K562 (cell line): ENCODE measurements at regions not wholly inside any gene's neighbourhood (a gene's known extent, or its start where the extent isn't known, plus 50 kb on each side); places are given as distances from the start of the nearest gene placed in this dataset.

Experiments used
- ATAC-seq: fragments of 200-7000 bp; cut with Tn5 transposase; 3 replicates; pipeline ENCODE4 v1.9.1; 2020; ENCODE audit warnings: moderate library complexity
- BruUV-seq: library from RNA; stranded (reverse); fragments of 400-500 nt; replicated peaks from 2 replicates; lab custom pipeline; 2021; lab: Mats Ljungman, UMichigan
- CTCF ChIA-PET: fragments of 300-600 bp; formaldehyde crosslinking; extraction: SDS; loops from one replicate; lab custom pipeline; 2021; ENCODE audit warnings: low intra/inter-chr PET ratio; lab: Yijun Ruan, JAX
- POLR2A ChIA-PET: fragments of 300-600, 350-650 bp; sonication (Branson Sonifier 250); formaldehyde crosslinking; extraction: SDS; loops from one replicate; lab custom pipeline; 2021; ENCODE audit warnings: antibody characterized with exemption, inconsistent platforms; lab: Yijun Ruan, JAX
- DNase-seq, 4 experiments: peaks; one replicate each; pipeline versions ENCODE4 v3.0.0 to v3.0.0-alpha.2; 2011 to 2018; ENCODE audit warnings: low spot score in 3 of 4, mixed read lengths in 3 of 4; ENCODE audit errors: extremely low read depth in 1 of 4
- FAIRE-seq: peaks from 2 replicates; lab custom pipeline; 2011; peaks lifted over from hg19 to GRCh38; lab: Jason Lieb, UNC
- H2AFZ ChIP-seq: 2 replicates; pipeline ENCODE4 v1.6.0; 2011; ENCODE audit warnings: low read depth, low read length, control low read depth, inconsistent platforms
- H3K27ac ChIP-seq: fragments of 200-600 bp; 3 replicates; pipeline ENCODE4 v1.8.0; 2011; ENCODE audit warnings: low read depth, mild to moderate bottlenecking, control low read depth, inconsistent platforms, low read length, moderate library complexity, mixed read lengths; ENCODE audit errors: extremely low read depth
- H3K27me3 ChIP-seq, 2 experiments: fragments of 300-600 bp in 1 of 2; 2 replicates in 1 of 2; 3 replicates in 1 of 2; pipeline versions ENCODE4 v1.6.0 to v1.8.0; 2011; ENCODE audit warnings: inconsistent platforms in 2 of 2, low read length in 2 of 2, mild to moderate bottlenecking in 1 of 2, mixed read lengths in 1 of 2, moderate library complexity in 1 of 2; ENCODE audit not compliant: control insufficient read depth in 2 of 2, insufficient read depth in 2 of 2
- H3K36me3 ChIP-seq: fragments of 300-600 bp; 3 replicates; pipeline ENCODE4 v1.8.0; 2011; ENCODE audit warnings: mild to moderate bottlenecking, low read length, inconsistent platforms; ENCODE audit not compliant: control insufficient read depth, insufficient read depth
- H3K4me1 ChIP-seq, 2 experiments: fragments of 200-600 bp in 1 of 2; replicated peaks in 1 of 2; 2 replicates in 1 of 2; 3 replicates in 1 of 2; pipeline versions ENCODE4 v1.5.1 to v1.8.0; 2011; ENCODE audit warnings: inconsistent platforms in 2 of 2, low read length in 2 of 2, mild to moderate bottlenecking in 1 of 2, mixed read lengths in 1 of 2, moderate library complexity in 1 of 2; ENCODE audit not compliant: control insufficient read depth in 2 of 2, insufficient read depth in 2 of 2
- H3K4me2 ChIP-seq: 2 replicates; pipeline ENCODE4 v1.6.1; 2011; ENCODE audit warnings: low read length, control low read depth, inconsistent platforms, mixed read lengths; ENCODE audit not compliant: insufficient read depth
- H3K4me3 ChIP-seq: fragments of 200-600 bp; sonication (generic), shearing (Covaris generic); 2 replicates; pipeline ENCODE4 v1.5.1; 2016; ENCODE audit warnings: control low read depth, inconsistent platforms
- H3K79me2 ChIP-seq: fragments of 200-600 bp; 3 replicates; pipeline ENCODE4 v1.8.0; 2011; ENCODE audit warnings: low read length, inconsistent platforms; ENCODE audit not compliant: control insufficient read depth, insufficient read depth
- H3K9ac ChIP-seq, 2 experiments: 2 replicates each; pipeline versions ENCODE4 v1.6.0 to v1.6.1; 2011; ENCODE audit warnings: low read depth in 2 of 2, low read length in 2 of 2, control low read depth in 1 of 2, inconsistent platforms in 1 of 2, mild to moderate bottlenecking in 1 of 2, mixed read lengths in 1 of 2; ENCODE audit not compliant: insufficient read depth in 1 of 2
- H3K9me1 ChIP-seq: one replicate; pipeline ENCODE4 v1.6.0; 2011; ENCODE audit warnings: inconsistent platforms, mild to moderate bottlenecking, low read length, moderate library complexity; ENCODE audit not compliant: control insufficient read depth, insufficient read depth
- H3K9me3 ChIP-seq: replicated peaks from 2 replicates; pipeline ENCODE4 v1.5.1; 2011; ENCODE audit warnings: low read depth, low read length, inconsistent platforms; ENCODE audit not compliant: control insufficient read depth, insufficient read depth
- H4K20me1 ChIP-seq: replicated peaks from 2 replicates; pipeline ENCODE4 v1.6.1; 2011; ENCODE audit warnings: low read length, inconsistent platforms, mixed read lengths; ENCODE audit not compliant: control insufficient read depth, insufficient read depth
- C11orf30 ChIP-seq: fragments of 450-650 bp; IDR thresholded peaks from 2 replicates; pipeline ENCODE4 v1.6.1; 2016; ENCODE audit warnings: low read depth, mild to moderate bottlenecking
- GABPA ChIP-seq: fragments of 200-800 bp; sonication (Bioruptor generic); conservative IDR thresholded peaks from 2 replicates; pipeline ENCODE4 v1.6.1; 2016; ENCODE audit warnings: low read depth, missing genetic modification characterization, missing compliant biosample characterization
- TAF1 ChIP-seq: IDR thresholded peaks from 2 replicates; pipeline ENCODE4 v1.6.1; 2011; ENCODE audit warnings: mild to moderate bottlenecking, low read length, moderate library complexity; ENCODE audit not compliant: insufficient read depth, control insufficient read depth, severe bottlenecking; ENCODE audit errors: extremely low read depth
- TAF9B ChIP-seq: fragments of 450-650 bp; IDR thresholded peaks from 2 replicates; pipeline ENCODE4 v1.6.1; 2018; ENCODE audit warnings: mild to moderate bottlenecking; ENCODE audit not compliant: partially characterized antibody
- WGBS: fragments of 100-300 bp; shearing (Covaris generic); methylation state at CpG from one replicate; pipeline ENCODE4 v1.1.6; 2016; ENCODE audit warnings: low coverage, mixed read lengths; ENCODE audit not compliant: insufficient coverage; ENCODE audit errors: missing lambda C conversion rate; 5-methylcytosine and 5-hydroxymethylcytosine counted together
- in situ Hi-C: fragments of 300-500 bp; cut with MboI; formaldehyde crosslinking; loops from 4 replicates; pipeline ENCODE4 v1.15.0; 2018; ENCODE audit warnings: inconsistent platforms, mixed read lengths
- intact Hi-C: fragments of 100-400 bp; cut with micrococcal nuclease; formaldehyde crosslinking; loops from 2 replicates; pipeline ENCODE4 v1.14.2; 2022
- TF ChIP-seq, protein P1 (sequence below): fragments of 250-450 bp; sonication (Bioruptor Pico); IDR thresholded peaks from 2 replicates; pipeline ENCODE4 v1.8.0; 2021; ENCODE audit warnings: moderate library complexity, mild to moderate bottlenecking, inconsistent platforms

DNA sequence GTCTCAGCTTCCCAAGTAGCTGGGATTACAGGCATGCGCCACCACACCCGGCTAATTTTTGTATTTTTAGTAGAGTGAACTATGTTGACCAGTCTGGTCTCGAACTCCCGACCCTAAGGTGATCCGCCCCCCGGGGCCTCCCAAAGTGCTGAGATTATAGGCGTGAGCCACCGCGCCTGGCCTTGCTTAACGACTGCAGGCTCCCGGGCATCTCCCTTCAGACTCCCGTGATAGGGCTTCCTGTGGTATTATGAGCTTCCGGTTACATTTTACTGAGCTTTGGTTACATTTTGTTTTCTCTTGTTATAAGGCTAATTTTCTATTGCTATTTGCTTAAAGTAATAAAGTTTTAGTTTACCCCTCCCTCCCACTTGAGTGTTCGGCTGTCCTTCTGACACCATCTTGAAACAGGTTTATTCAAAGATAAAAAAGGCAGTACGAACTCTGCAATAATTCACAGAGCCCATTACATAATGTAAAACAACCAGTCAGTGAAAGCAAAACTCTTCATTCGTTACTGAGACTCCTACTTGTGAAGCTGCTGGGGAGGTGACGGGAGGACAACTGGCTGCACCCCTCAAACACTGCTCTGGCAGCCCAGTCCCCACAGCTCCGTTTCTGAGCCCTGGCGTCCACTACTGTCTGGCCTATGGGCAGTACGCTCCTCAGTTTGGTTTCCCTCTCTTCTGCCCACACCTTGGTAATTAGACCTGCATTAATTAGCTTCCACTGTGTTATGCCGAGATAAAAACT lies 795.7 kb upstream of the SLIT2 start:
- Histone ChIP-seq H3K79me2 (no peaks in the 10 kb centered on the region), H2AFZ (no peak overlapping the region), H3K27me3 (no peaks in the 10 kb centered on the region), H3K9me3 (no peaks in the 10 kb centered on the region), H3K27ac (no peak overlapping the region), H3K9ac (no peak overlapping the region), H3K4me2 (no peak overlapping the region), H3K9me1 (no peaks in the 10 kb centered on the region), H3K36me3 (no peaks in the 10 kb centered on the region), H4K20me1 (no peaks in the 10 kb centered on the region), H3K4me3 (no peak overlapping the region), H3K4me1 (no peaks in the 10 kb centered on the region)
- peak; percentile 43; the same call in 1 of the 2 replicates for TF ChIP-seq GABPA (tag)
- TF ChIP-seq TAF1, result no peak
- TF ChIP-seq, protein P1, sequence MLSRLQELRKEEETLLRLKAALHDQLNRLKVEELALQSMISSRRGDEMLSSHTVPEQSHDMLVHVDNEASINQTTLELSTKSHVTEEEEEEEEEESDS (CRISPR knock-in tag), result no peak
- TF ChIP-seq C11orf30, result no peak
- no peak for TF ChIP-seq TAF9B
- ChIA-PET POLR2A (no interaction called here), CTCF (no interaction called here)
- DNase-seq (peak in 1 of 4 experiments; percentile 3), FAIRE-seq (no peak), ATAC-seq (no peak)
- WGBS, result 1% methylated on average over 21 of the region's 21 CpGs
- BruUV-seq, result no TSS peak
- in situ Hi-C loops (no loop called here), intact Hi-C loops (no loop called here)
